ENCODE measurements at regions not wholly inside any gene's neighbourhood (a gene's known extent, or its start where the extent isn't known, plus 50 kb on each side); places are given as distances from the start of the nearest gene placed in this dataset.
A peak's percentile ranks its signal among the peaks of the same experiment; 100 is the strongest.
"Not testable (repeated sequence)": the region's sequence is repeated elsewhere in the genome, so short reads cannot be mapped to it uniquely, and the experiment has no call there.

- H3K79me1 ChIP-seq (replicated peaks; ENCODE audit: low read length, poor library complexity, severe bottlenecking); H2BK5ac ChIP-seq (ENCODE audit: low read depth, low read length, poor library complexity, severe bottlenecking); DNase-seq; H2BK15ac ChIP-seq (ENCODE audit: low read depth, poor library complexity, severe bottlenecking); H3K36me3 ChIP-seq (ENCODE audit: control insufficient read depth in 1 of 2, insufficient read depth in 2 of 2, low read depth in 1 of 2, low read length in 2 of 2); H4K8ac ChIP-seq (ENCODE audit: low read length); H3K27me3 ChIP-seq (ENCODE audit: control insufficient read depth in 1 of 2, insufficient read depth in 1 of 2, low read length in 2 of 2); H3K9me3 ChIP-seq (ENCODE audit: control insufficient read depth, low read length); H2AK5ac ChIP-seq (ENCODE audit: low read length, severe bottlenecking); H2AFZ ChIP-seq (ENCODE audit: low read depth, low read length); H2BK12ac ChIP-seq (ENCODE audit: low read length in 2 of 2); H4K91ac ChIP-seq (ENCODE audit: low read length); H3K4ac ChIP-seq (ENCODE audit: low read depth in 1 of 2, low read length in 2 of 2); H3K23ac ChIP-seq (ENCODE audit: low read length in 2 of 2); H3K4me3 ChIP-seq (ENCODE audit: insufficient read depth in 1 of 2, low read depth in 1 of 2, low read length in 2 of 2); H3K4me2 ChIP-seq (ENCODE audit: low read length, poor library complexity, severe bottlenecking); H3K27ac ChIP-seq (ENCODE audit: low read length, poor library complexity, severe bottlenecking); H3K4me1 ChIP-seq (ENCODE audit: control insufficient read depth, insufficient read depth, low read depth, low read length); H2BK120ac ChIP-seq (ENCODE audit: low read depth, low read length); H3K18ac ChIP-seq (ENCODE audit: low read depth in 1 of 2, low read length in 2 of 2); H3K9ac ChIP-seq (ENCODE audit: low read length); H3K14ac ChIP-seq (ENCODE audit: low read length in 2 of 2): not testable (repeated sequence)
- 0% methylated on average over 1 of the region's 4 CpGs for WGBS
These were observed 246.3 kb upstream of the POTEB2 start for GRCh38 chr15:21112271-21113053.

GRCh38 chr15:21111861-21112260 lies 245.7 kb upstream of the POTEB2 start:
- not testable (repeated sequence) for H3K79me1 ChIP-seq (replicated peaks; ENCODE audit: low read length, poor library complexity, severe bottlenecking); H2AK5ac ChIP-seq (ENCODE audit: low read length, severe bottlenecking); H3K36me3 ChIP-seq (ENCODE audit: control insufficient read depth in 1 of 2, insufficient read depth in 2 of 2, low read depth in 1 of 2, low read length in 2 of 2); H4K8ac ChIP-seq (ENCODE audit: low read length); H3K4ac ChIP-seq (ENCODE audit: low read depth in 1 of 2, low read length in 2 of 2); H3K23ac ChIP-seq (ENCODE audit: low read length in 2 of 2); H2BK12ac ChIP-seq (ENCODE audit: low read length in 2 of 2); H3K4me2 ChIP-seq (ENCODE audit: low read length, poor library complexity, severe bottlenecking); H3K9ac ChIP-seq (ENCODE audit: low read length); H3K27ac ChIP-seq (ENCODE audit: low read length, poor library complexity, severe bottlenecking); H2BK5ac ChIP-seq (ENCODE audit: low read depth, low read length, poor library complexity, severe bottlenecking); H3K14ac ChIP-seq (ENCODE audit: low read length in 2 of 2); H3K27me3 ChIP-seq (ENCODE audit: control insufficient read depth in 1 of 2, insufficient read depth in 1 of 2, low read length in 2 of 2); H2BK120ac ChIP-seq (ENCODE audit: low read depth, low read length); H3K4me1 ChIP-seq (ENCODE audit: control insufficient read depth, insufficient read depth, low read depth, low read length); H3K9me3 ChIP-seq (ENCODE audit: control insufficient read depth, low read length); H4K91ac ChIP-seq (ENCODE audit: low read length); H2BK15ac ChIP-seq (ENCODE audit: low read depth, poor library complexity, severe bottlenecking); H3K18ac ChIP-seq (ENCODE audit: low read depth in 1 of 2, low read length in 2 of 2); H2AFZ ChIP-seq (ENCODE audit: low read depth, low read length); DNase-seq
- WGBS = 49% methylated on average over 2 of the region's 2 CpGs
- H3K4me3 ChIP-seq (ENCODE audit: insufficient read depth in 1 of 2, low read depth in 1 of 2, low read length in 2 of 2) = peak overlapping the region in 1 of 2 experiments; percentile 26

GRCh38 chr15:21111172-21111571 lies 245.1 kb upstream of the POTEB2 start:
- H3K9me3 ChIP-seq (ENCODE audit: control insufficient read depth, low read length); H3K27me3 ChIP-seq (ENCODE audit: control insufficient read depth in 1 of 2, insufficient read depth in 1 of 2, low read length in 2 of 2); H3K4me1 ChIP-seq (ENCODE audit: control insufficient read depth, insufficient read depth, low read depth, low read length); H3K4ac ChIP-seq (ENCODE audit: low read depth in 1 of 2, low read length in 2 of 2); H3K4me3 ChIP-seq (ENCODE audit: insufficient read depth in 1 of 2, low read depth in 1 of 2, low read length in 2 of 2); H3K36me3 ChIP-seq (ENCODE audit: control insufficient read depth in 1 of 2, insufficient read depth in 2 of 2, low read depth in 1 of 2, low read length in 2 of 2); H4K91ac ChIP-seq (ENCODE audit: low read length); H3K27ac ChIP-seq (ENCODE audit: low read length, poor library complexity, severe bottlenecking); DNase-seq; H2BK120ac ChIP-seq (ENCODE audit: low read depth, low read length); H3K4me2 ChIP-seq (ENCODE audit: low read length, poor library complexity, severe bottlenecking); H2AFZ ChIP-seq (ENCODE audit: low read depth, low read length); H3K18ac ChIP-seq (ENCODE audit: low read depth in 1 of 2, low read length in 2 of 2); H2BK5ac ChIP-seq (ENCODE audit: low read depth, low read length, poor library complexity, severe bottlenecking); H2AK5ac ChIP-seq (ENCODE audit: low read length, severe bottlenecking); H3K9ac ChIP-seq (ENCODE audit: low read length); H4K8ac ChIP-seq (ENCODE audit: low read length); H3K79me1 ChIP-seq (replicated peaks; ENCODE audit: low read length, poor library complexity, severe bottlenecking); H2BK12ac ChIP-seq (ENCODE audit: low read length in 2 of 2); H2BK15ac ChIP-seq (ENCODE audit: low read depth, poor library complexity, severe bottlenecking); H3K14ac ChIP-seq (ENCODE audit: low read length in 2 of 2); H3K23ac ChIP-seq (ENCODE audit: low read length in 2 of 2): not testable (repeated sequence)
- no CpG with 5 or more reads among the region's 4 CpGs for WGBS

- H2BK12ac ChIP-seq (ENCODE audit: low read length in 2 of 2); H2AFZ ChIP-seq (ENCODE audit: low read depth, low read length); H4K8ac ChIP-seq (ENCODE audit: low read length); H2BK15ac ChIP-seq (ENCODE audit: low read depth, poor library complexity, severe bottlenecking); H4K91ac ChIP-seq (ENCODE audit: low read length); DNase-seq; H3K79me1 ChIP-seq (replicated peaks; ENCODE audit: low read length, poor library complexity, severe bottlenecking); H3K4me1 ChIP-seq (ENCODE audit: control insufficient read depth, insufficient read depth, low read depth, low read length); H2AK5ac ChIP-seq (ENCODE audit: low read length, severe bottlenecking); H2BK120ac ChIP-seq (ENCODE audit: low read depth, low read length); H3K9ac ChIP-seq (ENCODE audit: low read length); H3K4ac ChIP-seq (ENCODE audit: low read depth in 1 of 2, low read length in 2 of 2); H3K36me3 ChIP-seq (ENCODE audit: control insufficient read depth in 1 of 2, insufficient read depth in 2 of 2, low read depth in 1 of 2, low read length in 2 of 2); H3K23ac ChIP-seq (ENCODE audit: low read length in 2 of 2); H3K4me2 ChIP-seq (ENCODE audit: low read length, poor library complexity, severe bottlenecking); H3K18ac ChIP-seq (ENCODE audit: low read depth in 1 of 2, low read length in 2 of 2); H2BK5ac ChIP-seq (ENCODE audit: low read depth, low read length, poor library complexity, severe bottlenecking); H3K27me3 ChIP-seq (ENCODE audit: control insufficient read depth in 1 of 2, insufficient read depth in 1 of 2, low read length in 2 of 2); H3K9me3 ChIP-seq (ENCODE audit: control insufficient read depth, low read length); H3K27ac ChIP-seq (ENCODE audit: low read length, poor library complexity, severe bottlenecking); H3K4me3 ChIP-seq (ENCODE audit: insufficient read depth in 1 of 2, low read depth in 1 of 2, low read length in 2 of 2); H3K14ac ChIP-seq (ENCODE audit: low read length in 2 of 2): not testable (repeated sequence)
- 77% methylated on average over 1 of the region's 5 CpGs for WGBS
These were observed 244.2 kb upstream of the POTEB2 start for GRCh38 chr15:21110187-21110804.

Measured in mesenchymal stem cell (in vitro differentiated cells and primary cell).